AG10803 (cell line): ENCODE measurements at regions not wholly inside any gene's neighbourhood (a gene's known extent, or its start where the extent isn't known, plus 50 kb on each side); places are given as distances from the start of the nearest gene placed in this dataset.
"Not testable (repeated sequence)": the region's sequence is repeated elsewhere in the genome, so short reads cannot be mapped to it uniquely, and the experiment has no call there.

ENCODE experiments used
- DNase-seq: peaks from one replicate; pipeline ENCODE4 v3.0.0; 2010; ENCODE audit warnings: low read depth
- H3K4me3 ChIP-seq: 2 replicates; pipeline ENCODE4 v1.5.1; 2011; ENCODE audit warnings: mild to moderate bottlenecking, low read length, control low read depth
- TF ChIP-seq, protein P1 (sequence below): conservative IDR thresholded peaks from 2 replicates; pipeline ENCODE4 v1.5.1; 2011; ENCODE audit warnings: mild to moderate bottlenecking, low read length, control low read depth, inconsistent platforms

DNA sequence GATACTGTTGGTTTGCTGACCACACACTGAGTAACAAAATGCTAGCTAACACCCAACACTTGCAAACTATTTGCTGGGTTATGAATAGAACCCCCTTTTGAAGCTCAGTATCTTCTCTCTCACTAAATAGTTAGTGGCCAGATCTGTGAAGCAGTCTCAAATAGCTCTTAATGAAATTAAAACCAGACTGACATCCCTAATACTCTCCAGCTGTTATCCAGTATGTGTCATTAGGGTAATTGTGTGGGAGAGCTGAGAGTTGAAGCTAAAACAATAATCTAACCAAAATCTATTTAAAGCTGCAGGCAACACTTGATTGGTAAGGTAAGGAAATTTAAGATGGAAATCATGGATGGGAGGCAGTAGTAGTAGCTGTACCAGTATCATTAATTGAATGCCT lies 110.4 kb upstream of the RORA start:
- H3K4me3 ChIP-seq = no peak overlapping the region
- TF ChIP-seq, protein P1, sequence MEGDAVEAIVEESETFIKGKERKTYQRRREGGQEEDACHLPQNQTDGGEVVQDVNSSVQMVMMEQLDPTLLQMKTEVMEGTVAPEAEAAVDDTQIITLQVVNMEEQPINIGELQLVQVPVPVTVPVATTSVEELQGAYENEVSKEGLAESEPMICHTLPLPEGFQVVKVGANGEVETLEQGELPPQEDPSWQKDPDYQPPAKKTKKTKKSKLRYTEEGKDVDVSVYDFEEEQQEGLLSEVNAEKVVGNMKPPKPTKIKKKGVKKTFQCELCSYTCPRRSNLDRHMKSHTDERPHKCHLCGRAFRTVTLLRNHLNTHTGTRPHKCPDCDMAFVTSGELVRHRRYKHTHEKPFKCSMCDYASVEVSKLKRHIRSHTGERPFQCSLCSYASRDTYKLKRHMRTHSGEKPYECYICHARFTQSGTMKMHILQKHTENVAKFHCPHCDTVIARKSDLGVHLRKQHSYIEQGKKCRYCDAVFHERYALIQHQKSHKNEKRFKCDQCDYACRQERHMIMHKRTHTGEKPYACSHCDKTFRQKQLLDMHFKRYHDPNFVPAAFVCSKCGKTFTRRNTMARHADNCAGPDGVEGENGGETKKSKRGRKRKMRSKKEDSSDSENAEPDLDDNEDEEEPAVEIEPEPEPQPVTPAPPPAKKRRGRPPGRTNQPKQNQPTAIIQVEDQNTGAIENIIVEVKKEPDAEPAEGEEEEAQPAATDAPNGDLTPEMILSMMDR = no peak
- DNase-seq = peak; percentile 8

DNA sequence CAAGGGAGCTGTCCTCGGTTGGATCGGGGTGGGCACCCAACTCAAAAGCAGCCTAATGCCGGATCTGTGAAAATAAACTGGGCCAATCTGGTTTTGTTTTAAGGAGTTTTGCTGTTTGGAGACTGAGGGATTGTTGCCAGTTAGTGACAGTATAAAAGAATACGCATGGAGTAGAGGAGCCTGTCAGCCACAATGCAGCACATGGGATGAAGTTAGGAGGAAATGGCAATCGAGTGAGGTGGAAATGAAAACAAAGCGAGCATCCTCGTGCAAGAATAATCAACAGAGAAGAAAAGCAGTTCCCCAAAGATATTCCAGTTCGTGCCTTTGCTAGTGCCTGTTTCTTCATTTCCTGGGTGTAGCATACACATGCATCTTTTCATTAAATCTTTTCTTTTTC lies 108.4 kb upstream of the RORA start:
- TF ChIP-seq, protein P1 = no peak
- H3K4me3 ChIP-seq = no peak overlapping the region
- DNase-seq = no peak

DNA sequence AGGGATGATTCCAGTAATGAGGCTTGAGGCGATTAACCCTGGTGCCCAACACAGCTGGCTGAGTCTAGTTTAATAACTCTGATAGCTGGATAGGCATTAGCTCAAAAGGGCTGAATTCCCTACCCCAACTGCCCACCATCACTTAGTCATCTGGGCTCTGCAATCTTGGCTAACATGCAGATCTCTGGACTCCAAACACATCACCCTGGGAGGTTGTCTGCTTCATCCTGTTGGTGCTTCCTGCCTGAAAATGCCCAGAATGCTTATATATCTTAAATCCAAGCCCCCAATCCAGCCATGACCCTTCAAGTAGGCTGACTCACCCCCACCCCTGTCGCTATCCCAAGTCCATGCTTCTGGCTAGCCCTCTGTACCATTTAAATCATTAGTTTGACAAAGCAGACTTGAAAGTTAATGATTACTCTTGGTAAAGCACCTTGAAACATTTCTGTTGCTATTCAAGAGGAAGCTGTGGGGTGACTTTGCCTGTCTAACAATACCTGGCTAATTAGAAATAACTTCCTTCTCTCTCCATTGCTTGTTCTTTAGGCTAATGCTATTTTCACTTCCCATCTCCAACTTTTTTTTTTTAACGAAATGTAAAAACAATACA lies 107.0 kb upstream of the RORA start:
- DNase-seq = no peak
- TF ChIP-seq, protein P1 = no peak
- H3K4me3 ChIP-seq = no peak overlapping the region

DNA sequence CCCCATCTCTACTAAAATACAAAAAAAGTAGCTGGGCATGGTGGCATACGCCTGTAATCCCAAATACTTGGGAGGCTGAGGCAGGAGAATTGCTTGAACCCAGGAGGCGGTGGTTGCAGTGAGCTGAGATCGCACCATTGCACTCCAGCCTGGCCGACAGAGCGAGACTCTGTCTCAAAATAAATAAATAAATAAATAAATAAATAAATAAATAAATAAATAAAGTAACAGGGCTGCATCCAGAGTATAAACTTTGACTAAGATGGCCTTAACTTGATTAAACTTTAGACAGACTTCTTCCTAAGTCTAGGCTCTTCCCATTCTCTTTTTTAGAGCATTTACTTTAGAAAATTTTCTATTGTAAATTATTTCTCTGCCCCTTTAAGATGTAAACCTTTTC lies 105.6 kb upstream of the RORA start:
- not testable (repeated sequence) for H3K4me3 ChIP-seq, DNase-seq

DNA sequence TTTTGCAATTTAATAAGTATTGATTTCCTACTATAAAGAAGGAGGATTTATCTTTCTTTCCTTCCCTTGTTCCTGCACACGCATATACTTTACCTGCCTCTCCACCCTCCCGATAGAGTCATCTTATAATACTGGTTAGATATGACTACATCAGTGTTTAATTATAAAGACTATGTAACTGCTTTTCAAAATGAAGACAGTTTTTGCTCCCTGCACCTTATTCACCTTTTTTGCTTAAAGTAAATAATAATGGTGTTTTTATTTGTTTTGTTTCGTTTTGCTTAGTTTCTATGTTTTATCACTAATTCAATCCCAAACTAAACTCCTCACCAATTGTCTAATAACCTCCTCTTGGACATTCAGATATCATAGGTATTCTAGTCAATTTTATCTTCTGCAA lies 101.9 kb upstream of the RORA start:
- H3K4me3 ChIP-seq = no peak overlapping the region
- TF ChIP-seq, protein P1 = no peak
- DNase-seq = no peak

DNA sequence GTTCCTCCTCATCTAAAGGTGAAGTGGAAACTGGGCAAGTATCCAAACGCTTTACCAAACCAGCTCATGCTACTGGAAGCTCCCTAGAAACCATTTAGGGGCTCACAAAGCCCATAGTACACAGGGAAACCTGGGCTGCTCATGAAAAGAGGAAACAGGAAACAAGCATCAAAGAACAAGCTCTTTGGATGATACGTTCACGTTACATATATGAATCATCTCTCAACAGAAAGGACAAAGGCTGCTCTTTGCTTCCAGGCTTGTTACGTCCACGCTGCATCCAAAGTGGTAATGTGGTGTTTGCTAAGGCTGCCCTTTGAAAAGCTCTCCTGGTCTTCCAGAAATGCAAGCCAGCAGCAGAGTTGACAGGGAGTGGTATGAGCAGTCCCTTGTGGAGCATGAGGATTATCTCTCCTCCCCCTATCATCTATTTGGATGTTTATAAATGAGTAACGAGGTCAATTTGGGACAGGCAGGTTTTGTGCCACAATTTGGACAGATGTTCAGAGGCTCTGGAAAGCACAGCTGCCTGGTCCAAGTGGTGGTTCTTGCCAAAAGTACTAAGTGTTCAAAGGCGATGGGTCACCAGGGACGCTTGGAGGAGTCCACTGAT lies 98.0 kb upstream of the RORA start:
- TF ChIP-seq, protein P1 = no peak
- no peak for DNase-seq
- H3K4me3 ChIP-seq = no peak overlapping the region

DNA sequence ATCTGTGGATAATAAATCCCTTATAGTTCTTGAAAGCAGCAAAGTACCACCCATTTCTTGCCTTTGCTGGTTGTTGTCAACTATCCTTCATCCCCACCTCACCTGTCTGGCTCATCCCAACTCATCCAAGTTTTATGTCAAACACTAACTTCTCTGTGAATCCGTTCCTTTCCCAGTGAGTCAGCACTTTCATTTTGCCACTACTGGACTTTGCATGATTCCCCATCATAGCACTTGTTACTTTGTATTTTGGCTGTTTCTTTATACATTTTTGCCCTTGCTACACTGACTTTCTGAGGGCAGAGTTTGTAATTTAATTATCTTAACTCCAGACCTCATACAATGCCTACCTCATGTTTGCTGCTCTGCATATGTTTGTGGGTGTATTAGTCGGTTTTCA lies 90.8 kb upstream of the RORA start:
- no peak overlapping the region for H3K4me3 ChIP-seq
- TF ChIP-seq, protein P1 = no peak
- no peak for DNase-seq
